ENCODE measurements at regions not wholly inside any gene's neighbourhood (a gene's known extent, or its start where the extent isn't known, plus 50 kb on each side); places are given as distances from the start of the nearest gene placed in this dataset.

GRCh38 chr6:142613981-142614380 is 312.2 kb downstream of the ADGRG6 start:
- ChIA-PET POLR2A (no interaction called here), CTCF (interaction anchor here (0.7 to 0.9 kb wide), 2 partner anchors 16 to 139 kb away, joined by 3 read pairs; no protein-coding TSS in a partner anchor)
- DNase-seq (ENCODE audit: low spot score) (no peak), ATAC-seq (peak; percentile 61)
- H3K27ac Mint-ChIP-seq, result no peak overlapping the region
- peaks cover 6% of the 10 kb centered on the region; the same call in 1 of the 2 replicates for H3K36me3 Mint-ChIP-seq
- H3K9me3 Mint-ChIP-seq, result peaks cover 14% of the 10 kb centered on the region
- H3K4me1 Mint-ChIP-seq, result no peaks in the 10 kb centered on the region
- H3K27me3 Mint-ChIP-seq (ENCODE audit: low read depth), result no peaks in the 10 kb centered on the region
- H3K4me3 Mint-ChIP-seq, result no peak overlapping the region
- TF ChIP-seq, protein P1, sequence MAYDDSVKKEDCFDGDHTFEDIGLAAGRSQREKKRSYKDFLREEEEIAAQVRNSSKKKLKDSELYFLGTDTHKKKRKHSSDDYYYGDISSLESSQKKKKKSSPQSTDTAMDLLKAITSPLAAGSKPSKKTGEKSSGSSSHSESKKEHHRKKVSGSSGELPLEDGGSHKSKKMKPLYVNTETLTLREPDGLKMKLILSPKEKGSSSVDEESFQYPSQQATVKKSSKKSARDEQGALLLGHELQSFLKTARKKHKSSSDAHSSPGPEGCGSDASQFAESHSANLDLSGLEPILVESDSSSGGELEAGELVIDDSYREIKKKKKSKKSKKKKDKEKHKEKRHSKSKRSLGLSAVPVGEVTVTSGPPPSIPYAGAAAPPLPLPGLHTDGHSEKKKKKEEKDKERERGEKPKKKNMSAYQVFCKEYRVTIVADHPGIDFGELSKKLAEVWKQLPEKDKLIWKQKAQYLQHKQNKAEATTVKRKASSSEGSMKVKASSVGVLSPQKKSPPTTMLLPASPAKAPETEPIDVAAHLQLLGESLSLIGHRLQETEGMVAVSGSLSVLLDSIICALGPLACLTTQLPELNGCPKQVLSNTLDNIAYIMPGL (CRISPR knock-in tag; IDR thresholded peaks at IDR 0.05), result no peak
- TF ChIP-seq ZNF512 (CRISPR knock-in tag; IDR thresholded peaks at IDR 0.05; ENCODE audit: borderline replicate concordance) (no peak), KAT7 (CRISPR knock-in tag; IDR thresholded peaks at IDR 0.05; ENCODE audit: borderline replicate concordance) (no peak), AR (CRISPR knock-in tag; IDR thresholded peaks at IDR 0.05) (no peak)

- POLR2A ChIA-PET, result no interaction called here
- no peaks in the 10 kb centered on the region for H3K27me3 Mint-ChIP-seq (ENCODE audit: low read depth)
- H3K9me3 Mint-ChIP-seq, result peaks cover 10% of the 10 kb centered on the region
- no peak overlapping the region for H3K4me3 Mint-ChIP-seq
- CTCF ChIA-PET, result interaction anchor here (0.7 kb wide), 1 partner anchor 143 kb away, joined by 3 read pairs; no protein-coding TSS in a partner anchor
- no peaks in the 10 kb centered on the region for H3K36me3 Mint-ChIP-seq
- H3K27ac Mint-ChIP-seq, result no peak overlapping the region
- no peak for ATAC-seq
- no peaks in the 10 kb centered on the region for H3K4me1 Mint-ChIP-seq
- DNase-seq (ENCODE audit: low spot score), result no peak
- TF ChIP-seq, protein P2, sequence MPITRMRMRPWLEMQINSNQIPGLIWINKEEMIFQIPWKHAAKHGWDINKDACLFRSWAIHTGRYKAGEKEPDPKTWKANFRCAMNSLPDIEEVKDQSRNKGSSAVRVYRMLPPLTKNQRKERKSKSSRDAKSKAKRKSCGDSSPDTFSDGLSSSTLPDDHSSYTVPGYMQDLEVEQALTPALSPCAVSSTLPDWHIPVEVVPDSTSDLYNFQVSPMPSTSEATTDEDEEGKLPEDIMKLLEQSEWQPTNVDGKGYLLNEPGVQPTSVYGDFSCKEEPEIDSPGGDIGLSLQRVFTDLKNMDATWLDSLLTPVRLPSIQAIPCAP (CRISPR knock-in tag; IDR thresholded peaks at IDR 0.05), result no peak
- TF ChIP-seq ZNF671 (CRISPR knock-in tag; IDR thresholded peaks at IDR 0.05), result no peak
- TF ChIP-seq SOX15 (CRISPR knock-in tag; IDR thresholded peaks at IDR 0.05), result no peak
- TF ChIP-seq, protein P1 (CRISPR knock-in tag; IDR thresholded peaks at IDR 0.05), result no peak
- no peak for TF ChIP-seq ZNF232 (CRISPR knock-in tag; IDR thresholded peaks at IDR 0.05)
- TF ChIP-seq ZNF425 (CRISPR knock-in tag; conservative IDR thresholded peaks at IDR 0.05), result no peak
- TF ChIP-seq ELF4 (CRISPR knock-in tag; IDR thresholded peaks at IDR 0.05; ENCODE audit: low read depth), result no peak
- TF ChIP-seq, protein P3, sequence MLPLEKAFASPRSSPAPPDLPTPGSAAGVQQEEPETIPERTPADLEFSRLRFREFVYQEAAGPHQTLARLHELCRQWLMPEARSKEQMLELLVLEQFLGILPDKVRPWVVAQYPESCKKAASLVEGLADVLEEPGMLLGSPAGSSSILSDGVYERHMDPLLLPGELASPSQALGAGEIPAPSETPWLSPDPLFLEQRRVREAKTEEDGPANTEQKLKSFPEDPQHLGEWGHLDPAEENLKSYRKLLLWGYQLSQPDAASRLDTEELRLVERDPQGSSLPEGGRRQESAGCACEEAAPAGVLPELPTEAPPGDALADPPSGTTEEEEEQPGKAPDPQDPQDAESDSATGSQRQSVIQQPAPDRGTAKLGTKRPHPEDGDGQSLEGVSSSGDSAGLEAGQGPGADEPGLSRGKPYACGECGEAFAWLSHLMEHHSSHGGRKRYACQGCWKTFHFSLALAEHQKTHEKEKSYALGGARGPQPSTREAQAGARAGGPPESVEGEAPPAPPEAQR (CRISPR knock-in tag; IDR thresholded peaks at IDR 0.05), result no peak
- no peak for TF ChIP-seq FOXP1 (CRISPR knock-in tag; IDR thresholded peaks at IDR 0.05; ENCODE audit: borderline replicate concordance)
- TF ChIP-seq FOXP4 (CRISPR knock-in tag; IDR thresholded peaks at IDR 0.05), result no peak
- no peak for TF ChIP-seq ZNF416 (CRISPR knock-in tag; IDR thresholded peaks at IDR 0.05)
- TF ChIP-seq NFE2L1 (CRISPR knock-in tag; IDR thresholded peaks at IDR 0.05), result no peak
- TF ChIP-seq, protein P4, sequence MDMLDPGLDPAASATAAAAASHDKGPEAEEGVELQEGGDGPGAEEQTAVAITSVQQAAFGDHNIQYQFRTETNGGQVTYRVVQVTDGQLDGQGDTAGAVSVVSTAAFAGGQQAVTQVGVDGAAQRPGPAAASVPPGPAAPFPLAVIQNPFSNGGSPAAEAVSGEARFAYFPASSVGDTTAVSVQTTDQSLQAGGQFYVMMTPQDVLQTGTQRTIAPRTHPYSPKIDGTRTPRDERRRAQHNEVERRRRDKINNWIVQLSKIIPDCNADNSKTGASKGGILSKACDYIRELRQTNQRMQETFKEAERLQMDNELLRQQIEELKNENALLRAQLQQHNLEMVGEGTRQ (CRISPR knock-in tag; IDR thresholded peaks at IDR 0.05), result no peak
- TF ChIP-seq SMAD4 (CRISPR knock-in tag; IDR thresholded peaks at IDR 0.05), result no peak
- no peak for TF ChIP-seq ETV6 (CRISPR knock-in tag; IDR thresholded peaks at IDR 0.05)
- TF ChIP-seq NR1H2 (CRISPR knock-in tag; IDR thresholded peaks at IDR 0.05), result no peak
Measured at GRCh38 chr6:142617158-142617557, 315.4 kb downstream of the ADGRG6 start.

Data from WTC11 (cell line).